A549 (cell line): ENCODE measurements at regions not wholly inside any gene's neighbourhood (a gene's known extent, or its start where the extent isn't known, plus 50 kb on each side); places are given as distances from the start of the nearest gene placed in this dataset.

Experiments
- ATAC-seq, 2 experiments: fragments of 200-7000 bp in 1 of 2; fragments of >200 bp in 1 of 2; cut with Nextera tagmentation in 1 of 2; cut with Tn5 transposase in 1 of 2; 3 replicates each; pipeline versions ENCODE4 v1.8.0 to v1.9.1; 2018 to 2020; ENCODE audit warnings: mild to moderate bottlenecking in 1 of 2, moderate library complexity in 1 of 2
- CTCF ChIA-PET: fragments of 300-600 bp; sonication (Branson Sonifier 250); formaldehyde crosslinking; extraction: SDS; loops from one replicate; lab custom pipeline; 2021; ENCODE audit warnings: antibody characterized with exemption, inconsistent platforms; lab: Yijun Ruan, JAX
- POLR2A ChIA-PET: fragments of 350-600 bp; formaldehyde crosslinking; extraction: SDS; loops from one replicate; lab custom pipeline; 2021; ENCODE audit warnings: antibody characterized with exemption, inconsistent platforms; lab: Yijun Ruan, JAX
- DNase-seq, 2 experiments: peaks; one replicate each; pipeline versions ENCODE4 v3.0.0 to v3.0.0-alpha.2; 2011 to 2016; ENCODE audit warnings: low read depth in 1 of 2, low spot score in 1 of 2
- FAIRE-seq: peaks from 2 replicates; lab custom pipeline; 2011; peaks lifted over from hg19 to GRCh38; lab: Jason Lieb, UNC
- H3K27ac ChIP-seq, 2 experiments: fragments of >200 bp; sonication (Bioruptor Twin); formaldehyde crosslinking; 3 replicates each; pipeline ENCODE4 v1.5.1; 2016 to 2017
- H3K4me1 ChIP-seq: fragments of >200 bp; sonication (Bioruptor Twin); formaldehyde crosslinking; 3 replicates; pipeline ENCODE4 v1.6.1; 2016
- H3K4me2 ChIP-seq: fragments of >200 bp; sonication (Bioruptor Twin); formaldehyde crosslinking; 3 replicates; pipeline ENCODE4 v1.6.1; 2016
- H3K4me3 ChIP-seq: fragments of >200 bp; sonication (Bioruptor Twin); formaldehyde crosslinking; 3 replicates; pipeline ENCODE4 v1.5.1; 2016
- H3K9me3 ChIP-seq: fragments of >200 bp; sonication (Bioruptor Twin); formaldehyde crosslinking; 3 replicates; pipeline ENCODE4 v1.6.1; 2016
- EHF ChIP-seq: fragments of 250-450 bp; sonication (Bioruptor Pico); IDR thresholded peaks from 2 replicates; pipeline ENCODE4 v1.5.0; 2020; ENCODE audit warnings: mild to moderate bottlenecking
- EHMT2 ChIP-seq: fragments of 200-600 bp; sonication (generic); IDR thresholded peaks from 2 replicates; pipeline ENCODE4 v1.6.1; 2016; ENCODE audit warnings: antibody characterized with exemption, low read depth, mild to moderate bottlenecking, moderate library complexity
- FOSL2 ChIP-seq, 2 experiments: fragments of 450-650 bp in 1 of 2; fragments of >200 bp in 1 of 2; sonication (Bioruptor Twin) in 1 of 2; formaldehyde crosslinking; IDR thresholded peaks; 2 replicates each; pipeline versions ENCODE4 v1.5.0 to v1.6.1; 2016 to 2020; ENCODE audit warnings: mild to moderate bottlenecking in 1 of 2, moderate library complexity in 1 of 2
- HEYL ChIP-seq: fragments of 250-450 bp; sonication (Bioruptor Pico); IDR thresholded peaks from 2 replicates; pipeline ENCODE4 v1.8.0; 2021; ENCODE audit warnings: mild to moderate bottlenecking, moderate library complexity
- HOXB13 ChIP-seq: fragments of 250-450 bp; sonication (Bioruptor Pico); IDR thresholded peaks from 2 replicates; pipeline ENCODE4 v1.5.0; 2020; ENCODE audit warnings: low read depth, mild to moderate bottlenecking, moderate library complexity
- JUN ChIP-seq, 2 experiments: fragments of >200 bp; sonication (Bioruptor Twin); formaldehyde crosslinking; IDR thresholded peaks; 2 replicates in 1 of 2; 3 replicates in 1 of 2; pipeline ENCODE4 v1.6.1; 2016 to 2017
- KDM5A ChIP-seq: fragments of 200-600 bp; sonication (generic); IDR thresholded peaks from 2 replicates; pipeline ENCODE4 v1.6.1; 2016; ENCODE audit warnings: antibody characterized with exemption, mild to moderate bottlenecking
- MAFK ChIP-seq: fragments of 450-650 bp; IDR thresholded peaks from 2 replicates; pipeline ENCODE4 v1.6.1; 2014; ENCODE audit not compliant: partially characterized antibody
- NPAS2 ChIP-seq: fragments of 250-450 bp; sonication (Bioruptor Pico); IDR thresholded peaks from 2 replicates; pipeline ENCODE4 v1.8.0; 2022; ENCODE audit warnings: mild to moderate bottlenecking, moderate library complexity, borderline replicate concordance
- NR3C1 ChIP-seq: fragments of >200 bp; sonication (Bioruptor Twin); formaldehyde crosslinking; IDR thresholded peaks from 3 replicates; pipeline ENCODE4 v1.6.1; 2017
- POLR2A ChIP-seq: IDR thresholded peaks from 2 replicates; pipeline ENCODE4 v1.6.1; 2012; ENCODE audit warnings: mild to moderate bottlenecking, low read length
- POLR2AphosphoS2 ChIP-seq: conservative IDR thresholded peaks from 2 replicates; pipeline ENCODE4 v1.6.1; 2012; ENCODE audit warnings: low read length, improper control_type of control experiment, inconsistent platforms
- RAD21 ChIP-seq, 2 experiments: fragments of >200 bp in 1 of 2; sonication (Bioruptor Twin) in 1 of 2; formaldehyde crosslinking in 1 of 2; IDR thresholded peaks in 1 of 2; conservative IDR thresholded peaks in 1 of 2; 2 replicates in 1 of 2; 3 replicates in 1 of 2; pipeline ENCODE4 v1.6.1; 2012 to 2018; ENCODE audit warnings: inconsistent platforms in 1 of 2
- RCOR1 ChIP-seq: fragments of 150-350 bp; IDR thresholded peaks from 2 replicates; pipeline ENCODE4 v1.6.1; 2014; ENCODE audit warnings: antibody characterized with exemption, low read length, low read depth
- ZC3H11A ChIP-seq: fragments of 450-650 bp; IDR thresholded peaks from 2 replicates; pipeline ENCODE4 v1.6.1; 2014; ENCODE audit warnings: antibody characterized with exemption, mild to moderate bottlenecking
- WGBS: methylation state at CpG from one replicate; pipeline ENCODE4 v1.1.6; 2017; ENCODE audit errors: missing lambda C conversion rate; 5-methylcytosine and 5-hydroxymethylcytosine counted together
- TF ChIP-seq, protein P1 (sequence below): fragments of 250-450 bp; sonication (Bioruptor Pico); IDR thresholded peaks from 2 replicates; pipeline ENCODE4 v1.5.0; 2021; ENCODE audit warnings: mild to moderate bottlenecking, moderate library complexity, borderline replicate concordance
- TF ChIP-seq, protein P2 (sequence below): IDR thresholded peaks from 2 replicates; pipeline ENCODE4 v1.6.1; 2012

DNA sequence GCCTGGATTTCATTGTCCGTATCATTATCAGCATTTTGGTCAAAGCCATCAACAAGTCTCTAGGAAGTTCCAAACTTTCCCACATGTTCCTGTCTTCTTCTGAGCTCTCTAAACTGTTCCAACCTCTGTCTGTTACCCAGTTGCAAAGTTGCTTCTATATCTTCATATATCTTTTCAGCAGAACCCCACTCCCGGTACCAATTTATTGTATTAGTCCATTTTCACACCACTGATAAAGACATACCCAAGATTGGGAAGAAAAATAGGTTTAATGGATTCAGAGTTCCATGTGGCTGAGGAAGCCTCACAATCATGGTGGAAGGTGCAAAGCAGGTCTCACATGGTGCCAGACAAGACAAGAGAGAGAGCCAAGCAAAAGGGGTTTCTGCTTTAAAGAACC, 293.2 kb downstream of the EPM2A start:
- 69% methylated on average over 2 of the region's 2 CpGs for WGBS
- Histone ChIP-seq H3K9me3 (peaks cover 4% of the 10 kb centered on the region; the same call in 1 of the 3 replicates), H3K4me3 (no peak overlapping the region), H3K4me1 (no peaks in the 10 kb centered on the region), H3K27ac (no peak overlapping the region), H3K4me2 (no peak overlapping the region)
- no peak for FAIRE-seq
- CTCF ChIA-PET, result no interaction called here
- TF ChIP-seq POLR2AphosphoS2, result no peak
- TF ChIP-seq ZC3H11A, result no peak
- no peak for DNase-seq
- ATAC-seq, result no peak
- POLR2A ChIA-PET, result no interaction called here

DNA sequence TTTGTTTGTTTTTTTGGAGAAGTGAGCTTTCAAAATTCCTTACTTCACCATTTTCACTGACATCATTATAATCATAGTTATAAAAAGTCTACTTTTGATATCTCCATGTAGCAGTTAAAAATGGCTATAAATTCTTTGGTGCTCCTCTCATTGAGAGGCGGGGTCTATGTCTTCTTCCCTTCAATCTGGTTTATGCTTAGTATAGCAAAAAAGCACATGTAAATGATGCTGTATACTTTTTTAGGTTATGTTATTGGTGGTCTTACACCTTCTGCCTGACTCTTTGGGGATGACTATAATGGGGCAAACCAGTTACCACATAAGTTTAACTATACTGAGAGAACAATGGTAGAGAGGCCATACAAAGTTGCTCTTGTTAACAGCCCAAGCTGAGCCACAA, 289.6 kb downstream of the EPM2A start:
- no peak for FAIRE-seq
- ATAC-seq, result no peak
- peaks cover 4% of the 10 kb centered on the region; the same call in 1 of the 3 replicates for H3K9me3 ChIP-seq
- POLR2A ChIA-PET, result no interaction called here
- CTCF ChIA-PET, result no interaction called here
- H3K4me1 ChIP-seq, result no peaks in the 10 kb centered on the region
- no peak for TF ChIP-seq RAD21 (conservative IDR thresholded peaks at IDR 0.05 in 1 of 2, IDR thresholded peaks at IDR 0.05 in 1 of 2)
- no peak for TF ChIP-seq NR3C1
- TF ChIP-seq MAFK, result peak; percentile 20
- no peak for TF ChIP-seq RCOR1
- TF ChIP-seq, protein P1, sequence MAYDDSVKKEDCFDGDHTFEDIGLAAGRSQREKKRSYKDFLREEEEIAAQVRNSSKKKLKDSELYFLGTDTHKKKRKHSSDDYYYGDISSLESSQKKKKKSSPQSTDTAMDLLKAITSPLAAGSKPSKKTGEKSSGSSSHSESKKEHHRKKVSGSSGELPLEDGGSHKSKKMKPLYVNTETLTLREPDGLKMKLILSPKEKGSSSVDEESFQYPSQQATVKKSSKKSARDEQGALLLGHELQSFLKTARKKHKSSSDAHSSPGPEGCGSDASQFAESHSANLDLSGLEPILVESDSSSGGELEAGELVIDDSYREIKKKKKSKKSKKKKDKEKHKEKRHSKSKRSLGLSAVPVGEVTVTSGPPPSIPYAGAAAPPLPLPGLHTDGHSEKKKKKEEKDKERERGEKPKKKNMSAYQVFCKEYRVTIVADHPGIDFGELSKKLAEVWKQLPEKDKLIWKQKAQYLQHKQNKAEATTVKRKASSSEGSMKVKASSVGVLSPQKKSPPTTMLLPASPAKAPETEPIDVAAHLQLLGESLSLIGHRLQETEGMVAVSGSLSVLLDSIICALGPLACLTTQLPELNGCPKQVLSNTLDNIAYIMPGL (CRISPR knock-in tag), result no peak
- no peak for TF ChIP-seq HOXB13 (CRISPR knock-in tag)
- TF ChIP-seq HEYL, result no peak
- no peak overlapping the region for H3K4me2 ChIP-seq
- 0% methylated on average over 1 of the region's 1 CpG for WGBS
- H3K4me3 ChIP-seq, result no peak overlapping the region
- DNase-seq, result no peak
- no peak overlapping the region for H3K27ac ChIP-seq

DNA sequence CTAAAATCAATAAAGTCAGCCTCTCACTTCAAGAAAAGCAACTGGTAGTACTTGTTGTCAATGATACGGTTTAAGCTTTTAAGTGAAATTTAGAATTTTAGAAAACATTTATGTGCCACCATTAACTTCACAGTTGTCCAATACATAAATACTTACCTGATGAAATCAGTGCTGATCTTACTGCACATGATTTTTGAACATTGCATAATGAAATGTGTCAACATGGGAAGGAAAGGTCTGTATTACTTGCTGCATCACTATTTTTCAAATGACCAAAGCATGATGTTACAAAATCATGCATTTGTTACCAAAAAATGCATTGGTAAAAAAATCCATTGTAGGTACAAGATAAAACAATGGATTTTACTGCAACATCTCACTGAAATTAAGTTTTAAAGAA, 284.3 kb downstream of the EPM2A start:
- no peak for DNase-seq
- Histone ChIP-seq H3K4me3 (no peak overlapping the region), H3K4me1 (no peaks in the 10 kb centered on the region)
- TF ChIP-seq NPAS2 (CRISPR knock-in tag), result no peak
- no peak for TF ChIP-seq POLR2A
- TF ChIP-seq FOSL2 (IDR thresholded peaks at IDR 0.05), result no peak
- TF ChIP-seq FOSL2 (CRISPR knock-in tag; IDR thresholded peaks at IDR 0.05), result no peak
- TF ChIP-seq, protein P1 (CRISPR knock-in tag), result no peak
- TF ChIP-seq KDM5A, result no peak
- TF ChIP-seq EHMT2, result no peak
- TF ChIP-seq JUN (IDR thresholded peaks at IDR 0.05), result no peak
- no peak for TF ChIP-seq EHF (CRISPR knock-in tag)
- TF ChIP-seq NR3C1, result no peak
- TF ChIP-seq, protein P2, sequence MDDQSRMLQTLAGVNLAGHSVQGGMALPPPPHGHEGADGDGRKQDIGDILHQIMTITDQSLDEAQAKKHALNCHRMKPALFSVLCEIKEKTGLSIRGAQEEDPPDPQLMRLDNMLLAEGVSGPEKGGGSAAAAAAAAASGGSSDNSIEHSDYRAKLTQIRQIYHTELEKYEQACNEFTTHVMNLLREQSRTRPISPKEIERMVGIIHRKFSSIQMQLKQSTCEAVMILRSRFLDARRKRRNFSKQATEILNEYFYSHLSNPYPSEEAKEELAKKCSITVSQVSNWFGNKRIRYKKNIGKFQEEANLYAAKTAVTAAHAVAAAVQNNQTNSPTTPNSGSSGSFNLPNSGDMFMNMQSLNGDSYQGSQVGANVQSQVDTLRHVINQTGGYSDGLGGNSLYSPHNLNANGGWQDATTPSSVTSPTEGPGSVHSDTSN, result no peak
- TF ChIP-seq, all 56 proteins: peak for 0
- Histone ChIP-seq H3K27ac (no peak overlapping the region), H3K4me2 (no peak overlapping the region), H3K9me3 (peaks cover 3% of the 10 kb centered on the region; the same call in 1 of the 3 replicates)
- CTCF ChIA-PET, result no interaction called here
- ATAC-seq, result no peak
- POLR2A ChIA-PET, result no interaction called here
- no peak for FAIRE-seq
- WGBS, result 65% methylated on average over 1 of the region's 1 CpG
